IMR-90 (cell line): ENCODE measurements at regions not wholly inside any gene's neighbourhood (a gene's known extent, or its start where the extent isn't known, plus 50 kb on each side); places are given as distances from the start of the nearest gene placed in this dataset.

ENCODE experiments used
- BHLHE40 ChIP-seq: fragments of 150-350 bp; IDR thresholded peaks from 2 replicates; pipeline ENCODE4 v1.6.1; 2016; ENCODE audit warnings: mild to moderate bottlenecking, low read depth, low read length
- CEBPB ChIP-seq: IDR thresholded peaks from 2 replicates; pipeline ENCODE4 v1.6.1; 2012; ENCODE audit warnings: low read depth, low read length, improper control_type of control experiment
- CTCF ChIP-seq: conservative IDR thresholded peaks from 2 replicates; pipeline ENCODE4 v1.5.1; 2012; ENCODE audit warnings: mild to moderate bottlenecking, low read depth, low read length, improper control_type of control experiment
- ELK1 ChIP-seq: fragments of 150-350 bp; IDR thresholded peaks from 2 replicates; pipeline ENCODE4 v1.6.1; 2016; ENCODE audit warnings: low read depth, mild to moderate bottlenecking, low read length, moderate library complexity, borderline replicate concordance
- MAZ ChIP-seq: IDR thresholded peaks from 2 replicates; pipeline ENCODE4 v1.6.1; 2012; ENCODE audit warnings: low read depth, mild to moderate bottlenecking, low read length, improper control_type of control experiment, moderate library complexity, borderline replicate concordance
- MXI1 ChIP-seq: IDR thresholded peaks from 2 replicates; pipeline ENCODE4 v1.6.1; 2012; ENCODE audit warnings: low read depth, mild to moderate bottlenecking, low read length, moderate library complexity, borderline replicate concordance
- NFE2L2 ChIP-seq: fragments of 150-350 bp; IDR thresholded peaks from 2 replicates; pipeline ENCODE4 v1.6.1; 2016; ENCODE audit warnings: low read depth, mild to moderate bottlenecking, low read length
- POLR2A ChIP-seq: IDR thresholded peaks from 2 replicates; pipeline ENCODE4 v1.6.1; 2012; ENCODE audit warnings: mild to moderate bottlenecking, low read depth, low read length
- RFX5 ChIP-seq: IDR thresholded peaks from 2 replicates; pipeline ENCODE4 v1.8.0; 2012; ENCODE audit warnings: low read depth, mild to moderate bottlenecking, low read length, moderate library complexity
- SMC3 ChIP-seq: fragments of 150-350 bp; IDR thresholded peaks from 2 replicates; pipeline ENCODE4 v1.6.1; 2016; ENCODE audit warnings: low read depth, mild to moderate bottlenecking, antibody characterized with exemption, low read length, moderate library complexity

- TF ChIP-seq CTCF (no peak), POLR2A (no peak), RFX5 (no peak), CEBPB (no peak), NFE2L2 (no peak), MAZ (no peak), SMC3 (no peak), ELK1 (no peak), BHLHE40 (no peak), MXI1 (no peak)
These were observed 107.3 kb upstream of the SEMA3D start for GRCh38 chr7:85294176-85294575.
